Lower leg skin (tissue), 3 donors: ENCODE measurements at regions not wholly inside any gene's neighbourhood (a gene's known extent, or its start where the extent isn't known, plus 50 kb on each side); places are given as distances from the start of the nearest gene placed in this dataset.

Source experiments
- POLR2A ChIP-seq, 2 donors: fragments of 450-650 bp; IDR thresholded peaks; one replicate each; pipeline ENCODE4 v1.6.1; 2016 to 2017; ENCODE audit warnings: antibody characterized with exemption in 2 of 2, mild to moderate bottlenecking in 1 of 2, moderate library complexity in 1 of 2
- TF ChIP-seq, protein P1 (sequence below), 3 donors: fragments of 450-650 bp; IDR thresholded peaks; one replicate each; pipeline ENCODE4 v1.5.1; 2016; ENCODE audit warnings: antibody characterized with exemption in 3 of 3, mild to moderate bottlenecking in 3 of 3, moderate library complexity in 2 of 3

DNA sequence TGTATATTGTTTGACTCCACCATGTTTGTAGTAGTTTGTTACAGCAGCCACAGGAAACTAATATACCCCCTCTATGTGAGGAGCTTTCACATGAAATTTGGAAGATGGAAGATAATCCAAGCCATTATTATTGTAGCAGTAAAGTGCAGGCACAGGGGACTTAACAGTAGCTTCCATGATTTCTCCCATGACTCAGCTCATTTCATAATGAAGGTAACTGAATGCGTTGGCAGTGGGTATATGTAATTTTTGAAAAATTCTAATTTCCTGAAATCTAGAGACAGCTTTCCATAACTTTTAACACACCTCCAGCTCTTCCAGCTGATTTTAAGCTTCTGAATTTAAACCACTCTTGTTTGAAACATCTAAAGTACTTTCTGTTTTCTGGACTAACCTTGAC, 181.2 kb downstream of the NR4A2 start:
- TF ChIP-seq, protein P1, sequence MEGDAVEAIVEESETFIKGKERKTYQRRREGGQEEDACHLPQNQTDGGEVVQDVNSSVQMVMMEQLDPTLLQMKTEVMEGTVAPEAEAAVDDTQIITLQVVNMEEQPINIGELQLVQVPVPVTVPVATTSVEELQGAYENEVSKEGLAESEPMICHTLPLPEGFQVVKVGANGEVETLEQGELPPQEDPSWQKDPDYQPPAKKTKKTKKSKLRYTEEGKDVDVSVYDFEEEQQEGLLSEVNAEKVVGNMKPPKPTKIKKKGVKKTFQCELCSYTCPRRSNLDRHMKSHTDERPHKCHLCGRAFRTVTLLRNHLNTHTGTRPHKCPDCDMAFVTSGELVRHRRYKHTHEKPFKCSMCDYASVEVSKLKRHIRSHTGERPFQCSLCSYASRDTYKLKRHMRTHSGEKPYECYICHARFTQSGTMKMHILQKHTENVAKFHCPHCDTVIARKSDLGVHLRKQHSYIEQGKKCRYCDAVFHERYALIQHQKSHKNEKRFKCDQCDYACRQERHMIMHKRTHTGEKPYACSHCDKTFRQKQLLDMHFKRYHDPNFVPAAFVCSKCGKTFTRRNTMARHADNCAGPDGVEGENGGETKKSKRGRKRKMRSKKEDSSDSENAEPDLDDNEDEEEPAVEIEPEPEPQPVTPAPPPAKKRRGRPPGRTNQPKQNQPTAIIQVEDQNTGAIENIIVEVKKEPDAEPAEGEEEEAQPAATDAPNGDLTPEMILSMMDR (IDR thresholded peaks at IDR 0.05): no peak
- no peak for TF ChIP-seq POLR2A (IDR thresholded peaks at IDR 0.05)
